Left lung (tissue), 4 donors: ENCODE measurements at regions not wholly inside any gene's neighbourhood (a gene's known extent, or its start where the extent isn't known, plus 50 kb on each side); places are given as distances from the start of the nearest gene placed in this dataset.

Source experiments
- ATAC-seq: fragments of 200-7000 bp; cut with Tn5 transposase; one replicate; pipeline ENCODE4 v1.9.1; 2020; ENCODE audit warnings: moderate library complexity
- DNase-seq, 4 donors: peaks; one replicate each; pipeline ENCODE4 v3.0.0-alpha.2; 2013 to 2020
- H3K27ac ChIP-seq, 2 donors: fragments of 200-600 bp; sonication (generic) in 1 of 2; one replicate each; pipeline versions ENCODE4 v1.5.0 to v1.8.0; 2020 to 2021
- H3K27me3 ChIP-seq, 2 donors: fragments of 200-600 bp; sonication (generic) in 1 of 2; one replicate each; pipeline versions ENCODE4 v1.5.0 to v1.8.0; 2020 to 2021
- H3K36me3 ChIP-seq, 2 donors: fragments of 200-600 bp; sonication (generic) in 1 of 2; one replicate each; pipeline versions ENCODE4 v1.5.0 to v1.8.0; 2020 to 2021
- H3K4me1 ChIP-seq, 2 donors: fragments of 200-600 bp; one replicate each; pipeline ENCODE4 v1.8.0; 2021
- H3K4me3 ChIP-seq, 2 donors: fragments of 200-600 bp; sonication (generic) in 1 of 2; one replicate each; pipeline versions ENCODE4 v1.5.0 to v1.8.0; 2020 to 2021; ENCODE audit warnings: mild to moderate bottlenecking in 1 of 2
- H3K9me3 ChIP-seq, 2 donors: fragments of 200-600 bp; sonication (generic) in 1 of 2; one replicate each; pipeline versions ENCODE4 v1.5.0 to v1.8.0; 2020 to 2021
- CTCF ChIP-seq, 2 donors: fragments of 200-600 bp; sonication (generic) in 1 of 2; IDR thresholded peaks; one replicate each; pipeline versions ENCODE4 v1.5.0 to v1.8.0; 2021; ENCODE audit warnings: antibody characterized with exemption in 2 of 2
- intact Hi-C, 2 donors: fragments of 100-400 bp; cut with DNase I; formaldehyde crosslinking; loops; one replicate each; pipeline versions ENCODE4 v1.11.2 to v1.14.2; 2022
- donor health status: DM: no; HTN: yes; CAD: no.
- donor health status: DM: no; HTN: no; CAD: no.

- no peak overlapping the region for H3K27ac ChIP-seq
- no peaks in the 10 kb centered on the region for H3K27me3 ChIP-seq
- H3K9me3 ChIP-seq, result peaks cover 0 to 5% of the 10 kb centered on the region in 2 donors
- no peak for TF ChIP-seq CTCF (IDR thresholded peaks at IDR 0.05)
- no peak overlapping the region for H3K4me3 ChIP-seq
- ATAC-seq, result no peak
- H3K36me3 ChIP-seq, result no peaks in the 10 kb centered on the region
- intact Hi-C loops, result no loop called here
- peak in 1 of 4 donors; percentile 32 for DNase-seq
- no peaks in the 10 kb centered on the region for H3K4me1 ChIP-seq
Observed at GRCh38 chr4:133046156-133046555, 102.9 kb upstream of the PCDH10 start.

- DNase-seq, result no peak
- H3K4me3 ChIP-seq, result no peak overlapping the region
- no peak overlapping the region for H3K27ac ChIP-seq
- no peak for ATAC-seq
- H3K9me3 ChIP-seq, result peaks cover 0 to 2% of the 10 kb centered on the region in 2 donors
- H3K4me1 ChIP-seq, result no peaks in the 10 kb centered on the region
- TF ChIP-seq CTCF (IDR thresholded peaks at IDR 0.05), result no peak
- no peaks in the 10 kb centered on the region for H3K27me3 ChIP-seq
- intact Hi-C loops, result no loop called here
- H3K36me3 ChIP-seq, result no peaks in the 10 kb centered on the region
Observed at GRCh38 chr4:133058701-133059100, 90.4 kb upstream of the PCDH10 start.

GRCh38 chr4:133059117-133059516 is 90.0 kb upstream of the PCDH10 start:
- H3K9me3 ChIP-seq, result peaks cover 0 to 2% of the 10 kb centered on the region in 2 donors
- DNase-seq (no peak), ATAC-seq (no peak)
- intact Hi-C loops, result no loop called here
- H3K4me3 ChIP-seq, result no peak overlapping the region
- TF ChIP-seq CTCF (IDR thresholded peaks at IDR 0.05), result no peak
- no peak overlapping the region for H3K27ac ChIP-seq
- H3K4me1 ChIP-seq, result no peaks in the 10 kb centered on the region
- H3K27me3 ChIP-seq, result no peaks in the 10 kb centered on the region
- H3K36me3 ChIP-seq, result no peaks in the 10 kb centered on the region

- H3K27ac ChIP-seq, result no peak overlapping the region
- ATAC-seq, result no peak
Observed at GRCh38 chr4:133062851-133063250, 86.2 kb upstream of the PCDH10 start.

GRCh38 chr4:133068083-133068482 is 81.0 kb upstream of the PCDH10 start:
- intact Hi-C loops, result no loop called here

More at GRCh38 chr4:133062851-133063250, 86.2 kb upstream of the PCDH10 start:
- no peaks in the 10 kb centered on the region for H3K4me1 ChIP-seq
- TF ChIP-seq CTCF (IDR thresholded peaks at IDR 0.05), result no peak
- peaks cover 0 to 7% of the 10 kb centered on the region in 2 donors for H3K9me3 ChIP-seq
- no peaks in the 10 kb centered on the region for H3K27me3 ChIP-seq
- intact Hi-C loops, result no loop called here
- H3K36me3 ChIP-seq, result no peaks in the 10 kb centered on the region
- no peak overlapping the region for H3K4me3 ChIP-seq
- no peak for DNase-seq

More at GRCh38 chr4:133068083-133068482, 81.0 kb upstream of the PCDH10 start:
- H3K27ac ChIP-seq, result no peak overlapping the region
- H3K4me3 ChIP-seq, result no peak overlapping the region
- no peak for DNase-seq
- H3K4me1 ChIP-seq, result no peaks in the 10 kb centered on the region
- no peaks in the 10 kb centered on the region for H3K36me3 ChIP-seq
- no peaks in the 10 kb centered on the region for H3K27me3 ChIP-seq
- no peak for TF ChIP-seq CTCF (IDR thresholded peaks at IDR 0.05)
- ATAC-seq, result no peak
- H3K9me3 ChIP-seq, result peaks cover 0 to 27% of the 10 kb centered on the region in 2 donors
